Sigmoid colon (tissue), 3 donors: ENCODE measurements at regions not wholly inside any gene's neighbourhood (a gene's known extent, or its start where the extent isn't known, plus 50 kb on each side); places are given as distances from the start of the nearest gene placed in this dataset.

Experiments
- CTCF ChIP-seq, 4 experiments: fragments of 450-650 bp in 3 of 4; fragments of 200-600 bp in 1 of 4; IDR thresholded peaks; one replicate each; pipeline ENCODE4 v1.5.1; 2016 to 2019; ENCODE audit warnings: antibody characterized with exemption in 4 of 4, mild to moderate bottlenecking in 3 of 4, moderate library complexity in 2 of 4
- POLR2A ChIP-seq, 2 donors: fragments of 450-650 bp; IDR thresholded peaks; one replicate each; pipeline ENCODE4 v1.6.1; 2016; ENCODE audit warnings: antibody characterized with exemption in 2 of 2, mild to moderate bottlenecking in 2 of 2, moderate library complexity in 2 of 2

GRCh38 chr13:79735228-79735627, 254.3 kb downstream of the NDFIP2 start:
- TF ChIP-seq CTCF (IDR thresholded peaks at IDR 0.05) (no peak), POLR2A (IDR thresholded peaks at IDR 0.05) (no peak)
